K562 (cell line): ENCODE measurements at regions not wholly inside any gene's neighbourhood (a gene's known extent, or its start where the extent isn't known, plus 50 kb on each side); places are given as distances from the start of the nearest gene placed in this dataset.

ENCODE experiments used
- ATAC-seq: fragments of 200-7000 bp; cut with Tn5 transposase; 3 replicates; pipeline ENCODE4 v1.9.1; 2020; ENCODE audit warnings: moderate library complexity
- BruUV-seq: library from RNA; stranded (reverse); fragments of 400-500 nt; replicated peaks from 2 replicates; lab custom pipeline; 2021; lab: Mats Ljungman, UMichigan
- CTCF ChIA-PET: fragments of 300-600 bp; formaldehyde crosslinking; extraction: SDS; loops from one replicate; lab custom pipeline; 2021; ENCODE audit warnings: low intra/inter-chr PET ratio; lab: Yijun Ruan, JAX
- POLR2A ChIA-PET: fragments of 300-600, 350-650 bp; sonication (Branson Sonifier 250); formaldehyde crosslinking; extraction: SDS; loops from one replicate; lab custom pipeline; 2021; ENCODE audit warnings: antibody characterized with exemption, inconsistent platforms; lab: Yijun Ruan, JAX
- DNase-seq, 4 experiments: peaks; one replicate each; pipeline versions ENCODE4 v3.0.0 to v3.0.0-alpha.2; 2011 to 2018; ENCODE audit warnings: low spot score in 3 of 4, mixed read lengths in 3 of 4; ENCODE audit errors: extremely low read depth in 1 of 4
- FAIRE-seq: peaks from 2 replicates; lab custom pipeline; 2011; peaks lifted over from hg19 to GRCh38; lab: Jason Lieb, UNC
- H2AFZ ChIP-seq: 2 replicates; pipeline ENCODE4 v1.6.0; 2011; ENCODE audit warnings: low read depth, low read length, control low read depth, inconsistent platforms
- H3K27ac ChIP-seq: fragments of 200-600 bp; 3 replicates; pipeline ENCODE4 v1.8.0; 2011; ENCODE audit warnings: low read depth, mild to moderate bottlenecking, control low read depth, inconsistent platforms, low read length, moderate library complexity, mixed read lengths; ENCODE audit errors: extremely low read depth
- H3K27me3 ChIP-seq, 2 experiments: fragments of 300-600 bp in 1 of 2; 2 replicates in 1 of 2; 3 replicates in 1 of 2; pipeline versions ENCODE4 v1.6.0 to v1.8.0; 2011; ENCODE audit warnings: inconsistent platforms in 2 of 2, low read length in 2 of 2, mild to moderate bottlenecking in 1 of 2, mixed read lengths in 1 of 2, moderate library complexity in 1 of 2; ENCODE audit not compliant: control insufficient read depth in 2 of 2, insufficient read depth in 2 of 2
- H3K36me3 ChIP-seq: fragments of 300-600 bp; 3 replicates; pipeline ENCODE4 v1.8.0; 2011; ENCODE audit warnings: mild to moderate bottlenecking, low read length, inconsistent platforms; ENCODE audit not compliant: control insufficient read depth, insufficient read depth
- H3K4me1 ChIP-seq, 2 experiments: fragments of 200-600 bp in 1 of 2; replicated peaks in 1 of 2; 2 replicates in 1 of 2; 3 replicates in 1 of 2; pipeline versions ENCODE4 v1.5.1 to v1.8.0; 2011; ENCODE audit warnings: inconsistent platforms in 2 of 2, low read length in 2 of 2, mild to moderate bottlenecking in 1 of 2, mixed read lengths in 1 of 2, moderate library complexity in 1 of 2; ENCODE audit not compliant: control insufficient read depth in 2 of 2, insufficient read depth in 2 of 2
- H3K4me2 ChIP-seq: 2 replicates; pipeline ENCODE4 v1.6.1; 2011; ENCODE audit warnings: low read length, control low read depth, inconsistent platforms, mixed read lengths; ENCODE audit not compliant: insufficient read depth
- H3K4me3 ChIP-seq: fragments of 200-600 bp; sonication (generic), shearing (Covaris generic); 2 replicates; pipeline ENCODE4 v1.5.1; 2016; ENCODE audit warnings: control low read depth, inconsistent platforms
- H3K79me2 ChIP-seq: fragments of 200-600 bp; 3 replicates; pipeline ENCODE4 v1.8.0; 2011; ENCODE audit warnings: low read length, inconsistent platforms; ENCODE audit not compliant: control insufficient read depth, insufficient read depth
- H3K9ac ChIP-seq, 2 experiments: 2 replicates each; pipeline versions ENCODE4 v1.6.0 to v1.6.1; 2011; ENCODE audit warnings: low read depth in 2 of 2, low read length in 2 of 2, control low read depth in 1 of 2, inconsistent platforms in 1 of 2, mild to moderate bottlenecking in 1 of 2, mixed read lengths in 1 of 2; ENCODE audit not compliant: insufficient read depth in 1 of 2
- H3K9me1 ChIP-seq: one replicate; pipeline ENCODE4 v1.6.0; 2011; ENCODE audit warnings: inconsistent platforms, mild to moderate bottlenecking, low read length, moderate library complexity; ENCODE audit not compliant: control insufficient read depth, insufficient read depth
- H3K9me3 ChIP-seq: replicated peaks from 2 replicates; pipeline ENCODE4 v1.5.1; 2011; ENCODE audit warnings: low read depth, low read length, inconsistent platforms; ENCODE audit not compliant: control insufficient read depth, insufficient read depth
- H4K20me1 ChIP-seq: replicated peaks from 2 replicates; pipeline ENCODE4 v1.6.1; 2011; ENCODE audit warnings: low read length, inconsistent platforms, mixed read lengths; ENCODE audit not compliant: control insufficient read depth, insufficient read depth
- CUX1 ChIP-seq: fragments of 200-800 bp; sonication (Bioruptor generic); IDR thresholded peaks from 2 replicates; pipeline ENCODE4 v1.6.1; 2016; ENCODE audit warnings: missing genetic modification characterization, missing compliant biosample characterization
- CXXC5 ChIP-seq: fragments of 250-450 bp; sonication (Bioruptor Pico); IDR thresholded peaks from 2 replicates; pipeline ENCODE4 v1.8.0; 2022; ENCODE audit warnings: inconsistent platforms, mild to moderate bottlenecking, moderate library complexity
- IRF2 ChIP-seq: sonication (generic); formaldehyde crosslinking; IDR thresholded peaks from 2 replicates; pipeline ENCODE4 v1.8.1; 2022; ENCODE audit warnings: mild to moderate bottlenecking, missing genetic modification reagents
- MBD1 ChIP-seq: fragments of 250-450 bp; sonication (Bioruptor Pico); IDR thresholded peaks from 2 replicates; pipeline ENCODE4 v1.8.0; 2022; ENCODE audit warnings: inconsistent platforms
- POLR2AphosphoS5 ChIP-seq: IDR thresholded peaks from 2 replicates; pipeline ENCODE4 v1.6.1; 2011; ENCODE audit warnings: mild to moderate bottlenecking, low read depth, low read length, moderate library complexity; ENCODE audit not compliant: control insufficient read depth, insufficient read depth
- RFX7 ChIP-seq: fragments of 250-450 bp; sonication (Bioruptor Pico); IDR thresholded peaks from 2 replicates; pipeline ENCODE4 v1.5.1; 2021; ENCODE audit warnings: mild to moderate bottlenecking
- SMAD1 ChIP-seq: fragments of 150-350 bp; IDR thresholded peaks from 2 replicates; pipeline ENCODE4 v1.6.1; 2014; ENCODE audit warnings: low read length, low read depth; ENCODE audit not compliant: partially characterized antibody
- STAT5B ChIP-seq: fragments of 250-450 bp; sonication (Bioruptor Pico); IDR thresholded peaks from 2 replicates; pipeline ENCODE4 v1.8.0; 2021; ENCODE audit warnings: mild to moderate bottlenecking, inconsistent platforms
- TAF7 ChIP-seq: fragments of 450-650 bp; IDR thresholded peaks from 2 replicates; pipeline ENCODE4 v1.6.1; 2016; ENCODE audit warnings: missing genetic modification characterization, missing compliant biosample characterization
- ZBTB49 ChIP-seq: sonication (generic); formaldehyde crosslinking; IDR thresholded peaks from 2 replicates; pipeline ENCODE4 v1.8.0; 2022; ENCODE audit warnings: missing genetic modification reagents, mild to moderate bottlenecking, borderline replicate concordance
- ZC3H11A ChIP-seq: IDR thresholded peaks from 2 replicates; pipeline ENCODE4 v1.6.1; 2012; ENCODE audit warnings: low read depth, low read length, improper control_type of control experiment
- ZNF282 ChIP-seq: sonication (generic); formaldehyde crosslinking; IDR thresholded peaks from 2 replicates; pipeline ENCODE4 v1.8.1; 2023; ENCODE audit warnings: missing genetic modification reagents
- ZNF512 ChIP-seq: IDR thresholded peaks from 2 replicates; pipeline ENCODE4 v1.6.1; 2016; ENCODE audit warnings: missing genetic modification characterization, missing compliant biosample characterization
- WGBS: fragments of 100-300 bp; shearing (Covaris generic); methylation state at CpG from one replicate; pipeline ENCODE4 v1.1.6; 2016; ENCODE audit warnings: low coverage, mixed read lengths; ENCODE audit not compliant: insufficient coverage; ENCODE audit errors: missing lambda C conversion rate; 5-methylcytosine and 5-hydroxymethylcytosine counted together
- in situ Hi-C: fragments of 300-500 bp; cut with MboI; formaldehyde crosslinking; loops from 4 replicates; pipeline ENCODE4 v1.15.0; 2018; ENCODE audit warnings: inconsistent platforms, mixed read lengths
- intact Hi-C: fragments of 100-400 bp; cut with micrococcal nuclease; formaldehyde crosslinking; loops from 2 replicates; pipeline ENCODE4 v1.14.2; 2022

- Histone ChIP-seq H3K4me1 (no peaks in the 10 kb centered on the region), H3K79me2 (no peaks in the 10 kb centered on the region), H3K4me3 (no peak overlapping the region), H3K36me3 (no peaks in the 10 kb centered on the region), H3K9me3 (no peaks in the 10 kb centered on the region), H3K27me3 (no peaks in the 10 kb centered on the region), H3K9ac (no peak overlapping the region), H2AFZ (no peak overlapping the region), H4K20me1 (no peaks in the 10 kb centered on the region), H3K27ac (no peak overlapping the region), H3K9me1 (no peaks in the 10 kb centered on the region), H3K4me2 (no peak overlapping the region)
- no TSS peak for BruUV-seq
- in situ Hi-C loops, result no loop called here
- DNase-seq, result no peak
- CTCF ChIA-PET, result no interaction called here
- ATAC-seq, result no peak
- POLR2A ChIA-PET, result no interaction called here
- WGBS, result 3% methylated on average over 5 of the region's 6 CpGs
- intact Hi-C loops, result no loop called here
- FAIRE-seq, result no peak
- TF ChIP-seq POLR2AphosphoS5, result no peak
- TF ChIP-seq CXXC5 (CRISPR knock-in tag), result no peak
- no peak for TF ChIP-seq SMAD1
- TF ChIP-seq ZNF512, result no peak
- no peak for TF ChIP-seq MBD1 (CRISPR knock-in tag)
- no peak for TF ChIP-seq RFX7 (CRISPR knock-in tag)
- TF ChIP-seq ZC3H11A, result no peak
- no peak for TF ChIP-seq STAT5B (CRISPR knock-in tag)
- no peak for TF ChIP-seq ZBTB49
- TF ChIP-seq CUX1 (CRISPR knock-in tag), result no peak
- no peak for TF ChIP-seq TAF7 (tag)
- TF ChIP-seq IRF2, result no peak
- no peak for TF ChIP-seq ZNF282 (CRISPR knock-in tag)
These were observed 88.9 kb upstream of the SNAP25 start for GRCh38 chr20:10129749-10130148.
